ENCODE measurements at regions not wholly inside any gene's neighbourhood (a gene's known extent, or its start where the extent isn't known, plus 50 kb on each side); places are given as distances from the start of the nearest gene placed in this dataset.

DNA sequence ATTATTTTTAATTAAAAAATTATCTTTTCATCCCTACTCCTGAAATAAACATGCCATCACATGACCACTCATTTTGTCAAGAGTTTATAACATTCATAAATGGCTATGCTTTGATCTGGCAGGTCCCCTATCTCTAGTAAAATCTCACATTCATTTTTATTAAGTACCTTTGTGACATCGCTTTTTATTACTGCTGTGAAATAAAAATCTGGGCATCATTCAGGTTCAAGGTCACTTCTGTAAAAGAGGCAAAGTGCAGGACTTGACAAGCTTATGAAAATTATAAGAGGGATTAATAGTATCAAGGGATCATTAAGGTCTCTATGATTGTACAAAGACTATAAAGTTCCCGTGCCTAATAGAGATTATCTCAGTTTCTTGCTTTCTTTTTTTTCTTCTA, 416.8 kb upstream of the SEMA3A start:
- H3K9me3 ChIP-seq = no peaks in the 10 kb centered on the region
- TF ChIP-seq, protein P1, sequence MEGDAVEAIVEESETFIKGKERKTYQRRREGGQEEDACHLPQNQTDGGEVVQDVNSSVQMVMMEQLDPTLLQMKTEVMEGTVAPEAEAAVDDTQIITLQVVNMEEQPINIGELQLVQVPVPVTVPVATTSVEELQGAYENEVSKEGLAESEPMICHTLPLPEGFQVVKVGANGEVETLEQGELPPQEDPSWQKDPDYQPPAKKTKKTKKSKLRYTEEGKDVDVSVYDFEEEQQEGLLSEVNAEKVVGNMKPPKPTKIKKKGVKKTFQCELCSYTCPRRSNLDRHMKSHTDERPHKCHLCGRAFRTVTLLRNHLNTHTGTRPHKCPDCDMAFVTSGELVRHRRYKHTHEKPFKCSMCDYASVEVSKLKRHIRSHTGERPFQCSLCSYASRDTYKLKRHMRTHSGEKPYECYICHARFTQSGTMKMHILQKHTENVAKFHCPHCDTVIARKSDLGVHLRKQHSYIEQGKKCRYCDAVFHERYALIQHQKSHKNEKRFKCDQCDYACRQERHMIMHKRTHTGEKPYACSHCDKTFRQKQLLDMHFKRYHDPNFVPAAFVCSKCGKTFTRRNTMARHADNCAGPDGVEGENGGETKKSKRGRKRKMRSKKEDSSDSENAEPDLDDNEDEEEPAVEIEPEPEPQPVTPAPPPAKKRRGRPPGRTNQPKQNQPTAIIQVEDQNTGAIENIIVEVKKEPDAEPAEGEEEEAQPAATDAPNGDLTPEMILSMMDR (IDR thresholded peaks at IDR 0.05) = no peak
- H3K4me3 ChIP-seq = no peak overlapping the region
- DNase-seq (ENCODE audit: low spot score) = no peak
- H3K36me3 ChIP-seq = no peaks in the 10 kb centered on the region
- H3K4me1 ChIP-seq = no peaks in the 10 kb centered on the region
- H3K27ac ChIP-seq = no peak overlapping the region
- no peaks in the 10 kb centered on the region for H3K27me3 ChIP-seq

DNA sequence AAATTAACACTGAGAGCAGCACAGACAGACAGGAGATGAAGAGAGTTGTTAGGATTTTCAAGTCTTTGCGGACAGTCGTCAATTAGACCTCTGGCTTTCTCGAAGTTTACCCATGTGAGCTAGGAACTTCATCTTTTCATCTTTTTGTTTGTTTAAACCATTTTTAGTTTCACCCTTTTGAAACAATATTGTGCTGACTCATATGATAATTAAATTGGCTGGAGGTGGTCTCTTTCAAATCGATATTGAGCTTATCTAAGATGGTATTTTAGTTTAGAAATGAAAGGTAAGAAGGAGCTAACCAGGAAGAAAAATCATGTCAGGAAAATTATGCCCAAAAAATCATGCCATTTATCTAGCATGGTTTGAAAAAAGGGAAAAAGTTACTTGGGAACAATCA, 415.8 kb upstream of the SEMA3A start:
- Histone ChIP-seq H3K27ac (no peak overlapping the region), H3K4me1 (no peaks in the 10 kb centered on the region), H3K4me3 (no peak overlapping the region), H3K36me3 (no peaks in the 10 kb centered on the region), H3K27me3 (no peaks in the 10 kb centered on the region), H3K9me3 (no peaks in the 10 kb centered on the region)
- TF ChIP-seq, protein P1 (IDR thresholded peaks at IDR 0.05) = no peak
- DNase-seq (ENCODE audit: low spot score) = no peak

DNA sequence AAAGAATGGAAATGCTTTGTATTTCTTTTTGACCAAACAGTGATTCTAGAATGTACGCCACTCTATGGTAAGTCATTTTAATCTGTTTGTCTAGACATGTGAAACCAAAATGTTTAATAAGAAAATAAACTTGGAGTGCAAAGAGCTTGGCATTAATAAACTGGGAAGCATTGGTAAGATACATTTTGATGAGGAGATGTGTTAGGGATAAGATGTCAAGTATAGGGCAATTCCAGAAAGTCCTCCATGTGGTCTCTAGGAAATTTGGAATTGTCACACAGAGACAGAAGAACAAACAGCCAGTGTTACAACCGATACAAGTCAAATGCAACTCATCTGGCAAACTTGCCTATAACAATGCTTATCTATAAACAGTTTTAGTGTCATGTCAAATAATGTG, 410.7 kb upstream of the SEMA3A start:
- H3K27ac ChIP-seq = no peak overlapping the region
- no peaks in the 10 kb centered on the region for H3K36me3 ChIP-seq
- DNase-seq (ENCODE audit: low spot score) = no peak
- peaks cover 0 to 9% of the 10 kb centered on the region in 2 donors for H3K9me3 ChIP-seq
- TF ChIP-seq, protein P1 (IDR thresholded peaks at IDR 0.05) = no peak
- no peak overlapping the region for H3K4me3 ChIP-seq
- H3K27me3 ChIP-seq = no peaks in the 10 kb centered on the region
- H3K4me1 ChIP-seq = no peaks in the 10 kb centered on the region

DNA sequence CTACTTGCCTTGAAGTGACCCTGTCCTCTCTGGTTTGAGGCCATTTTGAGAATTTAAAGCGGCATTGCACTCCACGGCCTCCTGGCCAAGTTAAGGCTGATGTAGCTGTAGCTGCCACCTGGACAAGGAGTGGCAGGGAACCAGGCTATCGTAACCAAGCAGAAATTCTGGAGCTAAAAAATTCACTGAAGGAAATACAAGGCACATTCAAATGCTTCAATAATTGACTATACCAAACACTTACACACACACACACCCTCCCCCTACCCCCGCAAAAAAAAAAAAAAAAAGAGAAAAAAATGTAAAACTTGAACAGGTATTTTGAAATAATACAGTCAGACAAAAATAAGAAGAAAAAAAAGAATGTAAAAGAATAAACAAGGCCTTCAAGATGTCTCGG, 409.0 kb upstream of the SEMA3A start:
- Histone ChIP-seq H3K9me3 (peaks cover 0 to 9% of the 10 kb centered on the region in 2 donors), H3K27ac (no peak overlapping the region), H3K27me3 (no peaks in the 10 kb centered on the region), H3K4me3 (no peak overlapping the region), H3K36me3 (no peaks in the 10 kb centered on the region), H3K4me1 (no peaks in the 10 kb centered on the region)
- TF ChIP-seq, protein P1 (IDR thresholded peaks at IDR 0.05) = no peak
- no peak for DNase-seq (ENCODE audit: low spot score)

DNA sequence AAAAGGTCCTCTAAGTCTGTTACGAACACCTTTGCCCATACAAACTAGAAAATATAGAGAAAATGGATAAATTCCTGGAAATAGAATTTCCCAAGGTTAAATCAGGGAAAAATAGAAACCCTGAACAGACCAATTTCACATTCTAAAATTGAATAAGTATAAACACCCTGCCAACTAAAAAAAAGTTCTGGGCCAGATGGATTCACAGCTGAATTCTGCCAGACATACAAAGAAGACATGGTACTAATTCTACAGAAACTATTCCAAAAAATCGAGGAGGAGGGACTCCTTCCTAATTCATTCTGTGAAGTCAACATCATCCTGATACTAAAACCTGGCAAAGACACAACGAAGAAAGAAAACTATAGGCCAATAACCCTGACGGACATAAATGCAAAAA, 400.4 kb upstream of the SEMA3A start:
- no peak overlapping the region for H3K27ac ChIP-seq
- H3K4me1 ChIP-seq = no peaks in the 10 kb centered on the region
- TF ChIP-seq, protein P1 (IDR thresholded peaks at IDR 0.05) = no peak
- H3K36me3 ChIP-seq = no peaks in the 10 kb centered on the region
- no peaks in the 10 kb centered on the region for H3K27me3 ChIP-seq
- DNase-seq (ENCODE audit: low spot score) = no peak
- H3K4me3 ChIP-seq = no peak overlapping the region
- H3K9me3 ChIP-seq = no peaks in the 10 kb centered on the region

DNA sequence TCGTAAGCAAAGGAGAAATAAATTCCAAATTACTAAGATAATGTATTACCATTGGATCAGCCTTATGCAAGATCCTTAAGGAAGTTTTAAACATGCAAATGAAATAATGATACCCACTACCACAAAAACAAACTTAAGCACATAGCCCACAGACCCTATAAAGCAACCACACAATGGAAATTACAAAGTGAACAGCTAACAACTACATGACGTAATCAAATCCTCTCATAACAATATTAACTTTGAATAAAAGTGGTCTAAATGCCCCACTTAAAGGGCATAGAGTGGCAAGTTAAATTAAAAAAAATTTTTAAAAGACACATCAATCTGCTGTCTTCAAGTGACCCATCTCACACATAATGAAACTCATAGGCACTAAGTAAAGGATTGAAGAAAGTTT, 397.3 kb upstream of the SEMA3A start:
- H3K4me3 ChIP-seq = no peak overlapping the region
- DNase-seq (ENCODE audit: low spot score) = no peak
- no peaks in the 10 kb centered on the region for H3K9me3 ChIP-seq
- no peak overlapping the region for H3K27ac ChIP-seq
- TF ChIP-seq, protein P1 (IDR thresholded peaks at IDR 0.05) = no peak
- H3K4me1 ChIP-seq = no peaks in the 10 kb centered on the region
- H3K27me3 ChIP-seq = no peaks in the 10 kb centered on the region
- no peaks in the 10 kb centered on the region for H3K36me3 ChIP-seq

Measured in right atrium auricular region (tissue), 2 donors.